Tibial nerve (tissue), 4 donors: ENCODE measurements at regions not wholly inside any gene's neighbourhood (a gene's known extent, or its start where the extent isn't known, plus 50 kb on each side); places are given as distances from the start of the nearest gene placed in this dataset.

Source experiments
- DNase-seq, 2 donors: peaks; one replicate each; pipeline ENCODE4 v3.0.0-alpha.2; 2019; ENCODE audit warnings: low spot score in 2 of 2
- H3K27ac ChIP-seq, 4 donors: fragments of 200-600 bp; sonication (generic) in 3 of 4; one replicate each; pipeline ENCODE4 v1.5.1; 2017 to 2019; ENCODE audit warnings: mild to moderate bottlenecking in 1 of 4
- H3K27me3 ChIP-seq, 2 donors: fragments of 200-600 bp; sonication (generic) in 1 of 2; one replicate each; pipeline versions ENCODE4 v1.5.1 to v1.6.0; 2017 to 2019
- H3K36me3 ChIP-seq, 3 donors: fragments of 200-600 bp; sonication (generic); one replicate each; pipeline ENCODE4 v1.5.1; 2018 to 2019
- H3K4me1 ChIP-seq, 4 donors: fragments of 200-600 bp; sonication (generic) in 3 of 4; one replicate each; pipeline ENCODE4 v1.5.1; 2017 to 2019
- H3K4me3 ChIP-seq, 4 donors: fragments of 200-600 bp; sonication (generic) in 3 of 4; one replicate each; pipeline ENCODE4 v1.5.1; 2017 to 2019; ENCODE audit warnings: mild to moderate bottlenecking in 1 of 4, moderate library complexity in 1 of 4
- H3K9me3 ChIP-seq, 4 donors: fragments of 200-600 bp; sonication (generic) in 3 of 4; one replicate each; pipeline ENCODE4 v1.5.1; 2017 to 2019
- CTCF ChIP-seq, 5 experiments: fragments of 200-600 bp in 3 of 5; fragments of 450-650 bp in 2 of 5; sonication (generic) in 3 of 5; IDR thresholded peaks; one replicate each; pipeline ENCODE4 v1.5.1; 2016 to 2019; ENCODE audit warnings: antibody characterized with exemption in 5 of 5, mild to moderate bottlenecking in 3 of 5, moderate library complexity in 2 of 5
- EP300 ChIP-seq, 2 donors: sonication (generic); formaldehyde crosslinking; IDR thresholded peaks; one replicate each; pipeline ENCODE4 v1.6.1; 2017; ENCODE audit warnings: antibody characterized with exemption in 2 of 2, mild to moderate bottlenecking in 1 of 2
- POLR2A ChIP-seq, 2 donors: fragments of 450-650 bp; IDR thresholded peaks; one replicate each; pipeline ENCODE4 v1.6.1; 2017; ENCODE audit warnings: antibody characterized with exemption in 2 of 2, mild to moderate bottlenecking in 2 of 2, moderate library complexity in 2 of 2
- WGBS, 2 donors: methylation state at CpG; one replicate each; pipeline ENCODE4 v1.1.5; 2018; 5-methylcytosine and 5-hydroxymethylcytosine counted together

- Histone ChIP-seq H3K27ac (no peak overlapping the region), H3K4me3 (no peak overlapping the region), H3K27me3 (no peaks in the 10 kb centered on the region), H3K4me1 (no peaks in the 10 kb centered on the region), H3K36me3 (no peaks in the 10 kb centered on the region), H3K9me3 (no peaks in the 10 kb centered on the region)
- DNase-seq, result no peak
- TF ChIP-seq POLR2A (IDR thresholded peaks at IDR 0.05) (no peak), CTCF (IDR thresholded peaks at IDR 0.05) (no peak), EP300 (IDR thresholded peaks at IDR 0.05) (no peak)
Observed at GRCh38 chr4:130689181-130689580, 1593.2 kb downstream of the C4orf33 start.

GRCh38 chr4:130698251-130698650 lies 1602.3 kb downstream of the C4orf33 start:
- no peak for DNase-seq
- WGBS, 2 donors, result 50 to 59% methylated on average over 2 of the region's 2 CpGs
- Histone ChIP-seq H3K36me3 (no peaks in the 10 kb centered on the region), H3K9me3 (no peaks in the 10 kb centered on the region), H3K4me3 (no peak overlapping the region), H3K4me1 (peaks cover 0 to 5% (median 0%) of the 10 kb centered on the region in 4 donors), H3K27ac (no peak overlapping the region), H3K27me3 (no peaks in the 10 kb centered on the region)
- TF ChIP-seq POLR2A (IDR thresholded peaks at IDR 0.05) (no peak), EP300 (IDR thresholded peaks at IDR 0.05) (no peak), CTCF (IDR thresholded peaks at IDR 0.05) (no peak)

GRCh38 chr4:130699004-130699403 lies 1603.1 kb downstream of the C4orf33 start:
- Histone ChIP-seq H3K4me1 (peaks cover 0 to 5% (median 0%) of the 10 kb centered on the region in 4 donors), H3K27ac (no peak overlapping the region), H3K27me3 (no peaks in the 10 kb centered on the region), H3K36me3 (no peaks in the 10 kb centered on the region), H3K9me3 (no peaks in the 10 kb centered on the region), H3K4me3 (no peak overlapping the region)
- TF ChIP-seq CTCF (IDR thresholded peaks at IDR 0.05) (no peak), EP300 (IDR thresholded peaks at IDR 0.05) (no peak)
- no peak for DNase-seq
- 51 to 75% methylated on average over 5 of the region's 5 CpGs for WGBS, 2 donors

- TF ChIP-seq EP300 (IDR thresholded peaks at IDR 0.05) (no peak), CTCF (IDR thresholded peaks at IDR 0.05) (no peak), POLR2A (IDR thresholded peaks at IDR 0.05) (no peak)
- no peaks in the 10 kb centered on the region for H3K27me3 ChIP-seq
- no peaks in the 10 kb centered on the region for H3K36me3 ChIP-seq
- no peaks in the 10 kb centered on the region for H3K9me3 ChIP-seq
- no peak overlapping the region for H3K27ac ChIP-seq
- H3K4me1 ChIP-seq, result peaks cover 0 to 3% (median 0%) of the 10 kb centered on the region in 4 donors
- H3K4me3 ChIP-seq, result no peak overlapping the region
- WGBS, 2 donors, result 93 to 94% methylated on average over 8 of the region's 8 CpGs
- DNase-seq, result no peak
Observed at GRCh38 chr4:130703211-130703935, 1607.4 kb downstream of the C4orf33 start.

- no peaks in the 10 kb centered on the region for H3K27me3 ChIP-seq
- no peaks in the 10 kb centered on the region for H3K9me3 ChIP-seq
- TF ChIP-seq EP300 (IDR thresholded peaks at IDR 0.05) (no peak), POLR2A (IDR thresholded peaks at IDR 0.05) (no peak), CTCF (IDR thresholded peaks at IDR 0.05) (no peak)
Observed at GRCh38 chr4:130705023-130705422, 1609.1 kb downstream of the C4orf33 start.

More at GRCh38 chr4:130705023-130705422, 1609.1 kb downstream of the C4orf33 start:
- Histone ChIP-seq H3K27ac (no peak overlapping the region), H3K4me1 (no peaks in the 10 kb centered on the region), H3K36me3 (no peaks in the 10 kb centered on the region), H3K4me3 (no peak overlapping the region)
- no peak for DNase-seq
